ENCODE measurements at regions not wholly inside any gene's neighbourhood (a gene's known extent, or its start where the extent isn't known, plus 50 kb on each side); places are given as distances from the start of the nearest gene placed in this dataset.

- no peak overlapping the region for H3K23ac ChIP-seq (ENCODE audit: insufficient read length, low read depth, low read length)
- no peaks in the 10 kb centered on the region for H3K79me1 ChIP-seq (ENCODE audit: insufficient read depth, low read depth, low read length, poor library complexity, severe bottlenecking)
- H3K14ac ChIP-seq (ENCODE audit: insufficient read depth, low read length), result peak overlapping the region; percentile 55; the same call in 1 of the 2 replicates
- no peak overlapping the region for H4K91ac ChIP-seq (ENCODE audit: insufficient read length, low read depth, low read length)
- peak overlapping the region; percentile 27 for H3K18ac ChIP-seq (ENCODE audit: insufficient read length, low read depth, low read length)
- H3K79me2 ChIP-seq (ENCODE audit: insufficient read depth, low read length), result no peaks in the 10 kb centered on the region
- H4K5ac ChIP-seq (ENCODE audit: insufficient read length, low read depth, low read length), result no peak overlapping the region
- H2BK5ac ChIP-seq (ENCODE audit: insufficient read length, low read length), result no peak overlapping the region
- no peak overlapping the region for H3K27ac ChIP-seq (ENCODE audit: insufficient read length, low read depth, low read length)
- H3K4me1 ChIP-seq (ENCODE audit: insufficient read depth, low read length), result 0 out of 2 replicates have a peak, but pooled peaks cover 2% of the 10 kb centered on the region
- peak overlapping the region in 1 of 3 experiments; percentile 93; a peak in 2 of 7 replicates for H3K27ac Mint-ChIP-seq
- no peak overlapping the region for H2AK5ac ChIP-seq (ENCODE audit: insufficient read length, low read length)
- no peaks in the 10 kb centered on the region for H3K27me3 ChIP-seq (ENCODE audit: insufficient read depth, low read length)
- H2BK120ac ChIP-seq (ENCODE audit: low read depth, low read length, poor library complexity, severe bottlenecking), result no peak overlapping the region
- no peaks in the 10 kb centered on the region for H3K36me3 Mint-ChIP-seq (ENCODE audit: insufficient read depth in 1 of 3, low read depth in 3 of 3)
- no peak overlapping the region for H3K9ac ChIP-seq (ENCODE audit: extremely low read depth, insufficient read length, low read length)
- H4K8ac ChIP-seq (replicated peaks; ENCODE audit: insufficient read length, low read depth, low read length), result no peak overlapping the region
- no peaks in the 10 kb centered on the region for H4K20me1 ChIP-seq (ENCODE audit: control insufficient read depth, insufficient read depth, insufficient read length)
- H3K27me3 Mint-ChIP-seq (ENCODE audit: low read depth), result peaks cover 15% of the 10 kb centered on the region
- no peak overlapping the region for H2BK15ac ChIP-seq (ENCODE audit: low read depth, low read length)
- TF ChIP-seq CTCF (conservative IDR thresholded peaks at IDR 0.05), result no peak
- no peak overlapping the region for H3K56ac ChIP-seq (ENCODE audit: insufficient read length, low read depth, low read length)
- H3K23me2 ChIP-seq (ENCODE audit: insufficient read length, low read depth, low read length, poor library complexity, severe bottlenecking), result no peaks in the 10 kb centered on the region
- no peak overlapping the region for H3T11ph ChIP-seq (ENCODE audit: low read length)
- H2BK20ac ChIP-seq (ENCODE audit: low read depth, low read length, poor library complexity, severe bottlenecking), result no peak overlapping the region
- no peak overlapping the region for H2BK12ac ChIP-seq (ENCODE audit: insufficient read length, low read depth, low read length)
- H3K4me1 Mint-ChIP-seq, result peaks cover 13 to 20% of the 10 kb centered on the region in 2 experiments
- H3K4me2 ChIP-seq (ENCODE audit: insufficient read depth, insufficient read length, low read length), result no peak overlapping the region
- peak overlapping the region; percentile 46 for H2AFZ ChIP-seq (ENCODE audit: low read length)
- WGBS (ENCODE audit: extremely low coverage, insufficient read length, low lambda C conversion rate), result no CpG with 5 or more reads among the region's 5 CpGs
- H3K4ac ChIP-seq (ENCODE audit: low read depth, low read length), result no peak overlapping the region
- H3K9me3 Mint-ChIP-seq, result no peaks in the 10 kb centered on the region; a peak in 1 of 5 replicates
- no peak for DNase-seq
- no peaks in the 10 kb centered on the region for H3K9me3 ChIP-seq (ENCODE audit: control insufficient read depth, low read depth, low read length)
- H3K4me3 Mint-ChIP-seq, result no peak overlapping the region
Measured at GRCh38 chr2:234410526-234410925, 86.4 kb downstream of the ARL4C start.

Data from H9 (cell line).